ENCODE measurements at regions not wholly inside any gene's neighbourhood (a gene's known extent, or its start where the extent isn't known, plus 50 kb on each side); places are given as distances from the start of the nearest gene placed in this dataset.

DNA sequence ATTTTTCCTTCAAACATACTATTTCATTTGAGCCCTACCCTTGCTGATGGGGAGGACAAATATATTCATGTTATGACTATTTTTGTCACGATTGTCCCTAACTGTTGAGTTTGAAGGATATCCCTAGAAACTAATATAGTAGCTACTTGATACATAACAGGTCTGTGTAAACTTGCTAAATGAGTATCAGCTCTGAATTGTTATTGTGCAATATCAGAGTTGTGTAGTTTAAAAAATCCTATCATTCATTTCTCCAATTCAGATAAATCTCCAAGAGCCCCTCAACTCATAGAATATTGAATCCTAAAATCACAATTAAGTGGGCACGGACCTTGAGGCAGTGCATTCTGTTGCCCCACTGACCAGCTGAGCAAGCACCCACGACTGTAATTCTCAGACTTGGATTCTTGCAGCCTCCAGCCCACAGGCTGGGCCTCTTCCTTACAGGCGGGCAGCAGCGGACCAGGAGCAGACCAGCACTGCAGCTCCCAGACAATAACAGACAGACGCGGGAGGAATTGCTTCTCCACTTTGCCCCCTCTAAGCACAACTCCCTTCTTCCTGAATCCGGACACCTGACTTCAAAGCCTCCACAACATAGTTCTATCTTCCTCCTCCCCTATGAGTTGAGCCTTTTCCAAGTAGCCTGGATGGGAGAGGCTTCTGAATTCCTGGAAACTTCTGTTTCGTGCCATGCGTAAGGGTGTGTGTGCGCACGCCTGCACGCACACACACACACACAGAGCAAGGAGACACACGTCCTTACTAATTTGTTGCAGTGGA lies 337.6 kb upstream of the ARGLU1 start:
- DNase-seq = no peak

DNA sequence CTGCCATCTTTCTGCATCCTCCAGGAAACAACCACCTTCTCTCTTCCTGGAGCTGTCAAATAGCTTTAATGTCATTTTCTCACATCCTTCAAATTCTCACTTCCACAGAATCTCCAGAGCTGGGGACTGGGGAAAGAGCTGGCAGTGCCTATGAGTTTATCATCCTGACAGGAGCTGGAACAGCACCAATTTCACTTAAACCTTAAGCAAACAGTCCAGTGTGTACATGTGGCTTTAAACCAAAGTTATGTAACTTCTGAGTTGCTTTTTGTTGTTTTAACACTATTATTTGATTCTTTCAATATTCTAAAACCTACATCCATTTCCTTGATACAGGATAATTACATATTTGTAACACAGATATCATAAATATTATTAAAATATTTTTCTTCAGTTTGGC lies 331.5 kb upstream of the ARGLU1 start:
- no peak for DNase-seq

GRCh38 chr13:106898231-106898630 lies 330.3 kb upstream of the ARGLU1 start:
- no peak for DNase-seq

DNA sequence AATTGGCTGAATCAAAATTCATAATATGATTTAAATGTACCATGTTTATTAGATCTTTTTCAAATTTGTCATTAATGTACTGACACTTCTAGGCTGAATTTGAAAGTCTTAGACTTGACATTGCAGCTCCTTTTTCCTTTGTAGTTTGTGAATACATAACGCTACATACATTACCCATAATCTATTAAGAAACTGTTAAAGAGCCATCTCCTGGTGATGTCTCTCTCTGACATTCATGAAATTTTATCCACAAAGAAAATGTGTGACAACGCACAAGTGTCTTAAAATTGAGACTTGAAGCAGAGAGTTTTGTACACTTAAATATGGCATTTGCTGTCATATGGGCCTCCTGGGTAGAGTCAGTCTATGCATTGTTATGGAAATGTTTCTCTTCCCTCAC lies 320.2 kb upstream of the ARGLU1 start:
- no peak for DNase-seq

- DNase-seq = no peak
Measured at GRCh38 chr13:106887686-106888085, 319.7 kb upstream of the ARGLU1 start.

DNA sequence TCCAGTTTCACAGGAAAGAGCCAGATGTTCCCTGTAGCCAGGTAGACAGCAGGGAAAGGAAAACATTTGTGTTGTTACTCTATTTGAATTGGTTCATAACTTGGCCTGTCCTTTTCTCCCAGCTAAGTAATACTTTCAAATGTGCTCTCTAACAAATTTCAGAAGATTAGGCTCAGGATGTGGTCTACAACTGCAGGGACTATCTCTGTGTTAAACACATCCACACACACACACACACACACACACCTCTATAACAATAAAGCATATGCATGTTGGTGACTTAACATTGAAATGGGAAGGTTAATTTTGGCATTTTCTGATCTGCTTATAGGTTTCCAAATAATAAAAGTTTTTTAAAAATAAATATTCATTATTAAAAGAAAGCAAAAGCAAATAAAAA lies 316.0 kb upstream of the ARGLU1 start:
- no peak for DNase-seq

DNA sequence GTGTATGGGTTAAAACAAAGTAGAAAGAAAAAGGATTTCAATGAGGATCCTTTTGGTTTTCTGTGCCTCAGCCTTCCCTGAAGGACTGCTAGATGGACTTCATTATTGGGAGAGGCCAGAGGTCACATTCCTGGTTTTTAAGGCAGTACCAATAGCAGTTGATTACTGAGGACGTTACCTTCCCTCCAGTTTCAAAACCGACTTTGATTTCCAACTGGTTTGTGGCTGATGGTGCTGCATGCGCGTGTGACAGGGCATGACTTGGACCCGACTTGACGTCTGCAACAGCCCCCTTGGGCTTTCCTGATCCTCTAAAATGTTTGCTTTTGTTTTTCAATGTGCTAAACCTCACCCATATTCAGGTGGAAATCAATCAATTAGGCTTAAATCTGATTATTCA lies 314.3 kb upstream of the ARGLU1 start:
- no peak for DNase-seq

DNA sequence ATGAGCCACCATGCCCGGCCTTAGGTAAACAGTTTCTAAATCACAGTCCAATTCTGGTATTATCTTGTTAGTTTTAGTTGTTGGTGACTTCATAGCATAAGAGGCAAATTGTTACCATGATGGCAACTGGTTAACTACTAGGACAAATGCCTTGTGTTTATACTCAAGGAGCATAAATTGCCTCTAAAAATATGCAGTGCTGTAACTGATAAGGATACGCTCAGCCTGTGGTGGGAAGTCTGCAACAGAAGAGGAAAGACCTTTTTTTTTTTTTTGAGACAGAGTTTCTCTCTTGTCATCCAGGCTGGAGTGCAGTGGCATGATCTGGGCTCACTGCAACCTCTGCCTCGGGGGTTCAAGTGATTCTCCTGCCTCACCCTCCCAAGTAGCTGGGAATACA lies 311.9 kb upstream of the ARGLU1 start:
- no peak for DNase-seq

DNA sequence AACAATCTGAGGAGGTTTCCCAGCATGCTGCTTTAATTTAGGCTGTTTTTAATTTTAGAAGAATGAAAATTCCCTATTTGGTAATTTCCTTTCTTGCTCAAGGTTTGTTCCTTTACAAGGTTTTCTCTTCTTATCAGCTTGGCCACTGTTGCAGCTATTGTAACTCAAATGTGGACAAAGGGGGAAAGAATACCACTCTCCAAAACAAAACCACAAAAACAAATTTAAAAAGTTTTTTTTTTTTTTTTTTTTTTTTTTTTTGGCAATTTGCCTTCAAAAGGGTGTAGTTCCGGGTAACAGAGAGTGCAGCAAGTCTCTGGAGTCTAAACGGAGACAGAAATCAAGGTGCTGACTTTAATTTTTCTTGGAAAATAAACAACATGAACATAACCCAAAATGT lies 306.4 kb upstream of the ARGLU1 start:
- DNase-seq = no peak

- no peak for DNase-seq
Measured at GRCh38 chr13:106873810-106874209, 305.9 kb upstream of the ARGLU1 start.

DNA sequence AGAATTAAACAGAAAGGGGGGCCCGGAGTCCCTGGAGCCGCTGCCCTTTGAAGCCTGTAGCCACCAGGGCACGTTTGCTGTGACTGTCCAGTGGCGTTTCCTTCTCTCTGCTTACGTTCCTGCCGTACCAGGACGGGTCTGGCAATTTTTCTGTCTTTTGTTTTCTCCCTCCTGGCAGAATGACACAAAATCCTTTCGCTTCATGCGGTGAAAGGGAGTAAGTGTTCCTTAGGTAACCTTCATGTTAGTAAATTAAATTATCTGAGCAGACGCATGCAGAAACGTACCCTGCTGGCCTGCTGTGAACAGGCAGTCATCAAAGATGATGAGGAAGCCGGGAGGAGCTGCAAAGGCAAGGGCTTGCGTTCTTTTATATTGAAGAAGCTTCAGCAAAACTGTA lies 299.3 kb upstream of the ARGLU1 start:
- no peak for DNase-seq

DNA sequence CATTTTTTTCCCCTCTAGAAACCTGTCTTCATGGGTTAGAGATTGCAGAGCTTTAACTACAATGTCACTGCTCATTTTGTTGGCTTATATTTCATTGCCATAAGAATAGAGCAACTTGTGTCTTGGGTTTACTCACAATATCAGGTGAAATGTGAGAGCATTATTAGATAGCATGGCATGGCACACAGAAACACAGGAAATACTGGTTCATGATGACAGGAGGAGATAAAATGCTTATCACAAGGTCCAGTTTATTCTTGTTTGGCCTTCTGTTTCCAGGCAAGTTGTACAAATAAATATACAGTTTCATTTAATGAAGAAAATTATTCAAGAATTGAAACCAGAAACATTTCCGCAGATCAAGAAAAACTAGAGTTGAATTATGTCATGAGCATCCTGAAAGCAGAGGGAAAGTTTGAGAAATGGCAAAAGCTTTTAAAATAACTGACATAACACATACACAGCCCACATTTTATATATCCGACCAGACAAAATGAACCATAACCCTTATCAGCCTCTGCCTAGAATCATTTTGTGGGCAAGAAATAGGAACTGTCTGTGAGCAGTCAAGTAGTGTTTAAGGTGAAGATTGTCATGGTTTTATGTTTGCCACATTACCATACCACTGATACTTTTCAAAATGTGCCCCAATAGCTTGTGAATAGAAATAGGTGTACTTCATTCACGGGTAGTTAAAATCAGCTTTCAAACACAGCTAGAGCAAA lies 297.9 kb upstream of the ARGLU1 start:
- DNase-seq = no peak

- DNase-seq = no peak
Measured at GRCh38 chr13:106859533-106859904, 291.6 kb upstream of the ARGLU1 start.

GRCh38 chr13:106858903-106859532 lies 291.1 kb upstream of the ARGLU1 start:
- DNase-seq = peak; percentile 12

DNA sequence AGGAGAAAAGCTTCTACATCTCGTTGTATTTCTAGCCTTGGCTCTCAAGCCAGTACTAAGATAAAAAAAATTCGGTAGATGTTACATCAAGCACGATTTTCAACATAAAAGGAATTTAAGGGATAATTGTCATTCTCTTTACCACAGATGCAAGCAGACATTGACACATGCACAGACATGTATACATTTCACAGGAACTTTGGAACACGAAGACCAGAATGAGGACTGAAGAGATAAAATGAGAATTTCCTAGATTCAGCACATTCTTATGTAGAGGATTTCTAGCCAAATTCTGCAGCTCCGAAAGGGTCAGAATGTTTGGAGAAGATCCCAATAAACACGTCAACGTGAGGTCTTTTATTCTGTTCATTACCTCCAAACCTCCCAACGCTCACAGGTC lies 284.5 kb upstream of the ARGLU1 start:
- DNase-seq = no peak

DNA sequence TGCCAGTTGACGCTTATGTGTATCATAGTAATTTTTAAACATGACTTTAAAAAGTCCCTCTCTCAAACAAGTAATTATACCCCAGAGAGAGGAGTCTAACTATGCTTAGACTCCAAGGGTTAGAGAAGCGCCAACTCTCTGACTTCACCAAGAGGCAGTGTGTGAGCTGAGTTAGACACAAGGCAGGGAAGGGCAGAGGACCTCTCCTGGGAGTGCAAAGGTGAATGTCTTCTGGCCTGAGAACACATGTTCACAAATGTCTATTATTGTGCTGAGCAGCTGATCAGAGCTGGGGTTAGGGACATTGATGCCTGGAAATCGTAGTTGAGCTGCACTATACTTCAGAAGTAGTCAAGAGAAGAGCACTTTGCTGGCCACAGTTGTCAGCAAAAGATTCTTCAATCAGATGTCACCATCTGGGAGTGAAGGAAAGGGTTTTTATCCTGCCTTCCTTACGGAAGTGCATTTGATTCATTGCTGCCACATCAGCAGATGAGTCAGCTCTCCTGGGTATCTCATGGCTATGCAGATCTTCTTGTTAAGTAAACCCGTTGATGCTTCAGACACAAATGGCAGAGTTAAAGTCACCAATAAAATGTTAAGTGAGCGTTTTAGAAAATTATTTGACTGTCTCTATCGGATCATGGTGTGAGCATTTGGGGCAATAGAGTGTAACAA lies 283.2 kb upstream of the ARGLU1 start:
- peak; percentile 38 for DNase-seq

GRCh38 chr13:106846571-106847448 lies 278.9 kb upstream of the ARGLU1 start:
- DNase-seq = peak; percentile 59

DNA sequence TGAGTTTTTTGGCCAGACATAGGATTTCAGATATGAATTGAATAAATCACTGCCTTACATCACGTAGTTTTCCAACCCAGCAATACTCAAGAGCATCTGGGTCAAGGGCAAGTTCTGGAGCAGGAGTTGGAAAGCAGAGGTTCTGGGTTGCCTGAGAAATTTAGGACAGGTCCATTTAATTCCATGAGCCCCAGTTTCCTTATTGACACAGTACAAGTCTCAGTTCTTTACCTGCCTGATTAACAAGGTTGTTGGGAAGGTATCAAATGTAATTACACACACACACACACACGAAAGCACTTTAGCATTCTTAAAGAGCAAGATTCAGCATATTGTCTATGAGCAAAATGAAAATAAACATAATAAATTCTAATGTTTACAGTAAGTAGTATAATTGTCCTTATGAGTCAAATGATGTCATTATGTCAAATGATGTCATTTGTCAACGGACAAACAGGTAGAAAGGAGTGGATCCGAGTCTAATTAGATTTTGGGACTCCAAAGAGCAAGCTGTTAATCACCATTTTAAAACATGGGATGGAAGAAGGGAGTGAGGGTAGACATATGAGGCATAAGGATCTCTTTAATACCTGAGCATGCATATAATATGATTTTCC lies 268.4 kb upstream of the ARGLU1 start:
- no peak for DNase-seq

- no peak for DNase-seq
Measured at GRCh38 chr13:106835477-106835876, 267.5 kb upstream of the ARGLU1 start.

DNA sequence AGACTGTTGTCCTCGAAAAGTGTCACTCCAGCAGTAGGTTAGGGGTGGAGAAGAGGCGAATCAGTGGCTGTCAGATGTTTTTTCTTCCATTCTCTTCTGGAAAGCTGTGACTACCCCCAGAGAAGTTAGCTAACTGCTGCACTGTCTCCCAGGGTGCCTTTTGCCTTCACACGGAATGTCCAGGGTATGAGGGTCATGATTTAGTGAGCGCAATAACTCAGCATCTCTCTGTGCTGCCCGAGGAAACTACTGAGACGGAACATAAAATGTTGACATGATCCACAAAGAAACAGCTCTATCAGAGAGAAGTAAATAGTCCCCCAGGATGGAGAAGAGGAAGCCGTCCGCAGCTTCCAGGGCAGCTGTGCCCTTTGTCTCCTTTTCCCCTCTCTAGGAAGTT lies 254.0 kb upstream of the ARGLU1 start:
- DNase-seq = no peak

GRCh38 chr13:106819413-106820180 lies 251.7 kb upstream of the ARGLU1 start:
- no peak for DNase-seq
